DMS153 (cell line): ENCODE measurements at regions not wholly inside any gene's neighbourhood (a gene's known extent, or its start where the extent isn't known, plus 50 kb on each side); places are given as distances from the start of the nearest gene placed in this dataset.
"Not testable (repeated sequence)": the region's sequence is repeated elsewhere in the genome, so short reads cannot be mapped to it uniquely, and the experiment has no call there.

Experiments used
- DNase-seq: peaks from one replicate; lab custom pipeline; 2025; lab: John Stamatoyannopoulos, UW

- no peak for DNase-seq
These were observed 247.8 kb downstream of the BCL2 start for GRCh38 chr18:63071701-63072141.

GRCh38 chr18:63070767-63071502, 248.6 kb downstream of the BCL2 start:
- no peak for DNase-seq

- no peak for DNase-seq
These were observed 250.1 kb downstream of the BCL2 start for GRCh38 chr18:63069496-63069895.

DNA sequence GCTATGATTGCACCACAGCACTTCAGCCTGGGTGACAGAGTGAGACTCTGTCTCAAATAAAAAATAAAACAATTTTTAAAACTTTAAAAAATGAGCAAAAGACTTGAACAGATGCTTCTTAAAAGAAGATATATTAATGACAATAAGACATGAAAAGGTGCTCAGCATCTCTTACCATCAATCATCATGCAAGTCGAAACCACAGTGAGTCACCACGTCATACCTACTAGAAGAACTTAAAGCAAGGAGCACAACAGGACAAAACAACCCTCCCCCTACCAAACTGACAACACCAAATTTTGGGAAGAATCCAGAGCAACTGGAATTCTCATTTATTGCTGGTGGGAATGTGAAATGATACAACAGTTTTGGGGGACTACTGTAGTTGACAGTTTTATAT, 251.6 kb downstream of the BCL2 start:
- no peak for DNase-seq

GRCh38 chr18:63065172-63065571, 254.4 kb downstream of the BCL2 start:
- DNase-seq = no peak

DNA sequence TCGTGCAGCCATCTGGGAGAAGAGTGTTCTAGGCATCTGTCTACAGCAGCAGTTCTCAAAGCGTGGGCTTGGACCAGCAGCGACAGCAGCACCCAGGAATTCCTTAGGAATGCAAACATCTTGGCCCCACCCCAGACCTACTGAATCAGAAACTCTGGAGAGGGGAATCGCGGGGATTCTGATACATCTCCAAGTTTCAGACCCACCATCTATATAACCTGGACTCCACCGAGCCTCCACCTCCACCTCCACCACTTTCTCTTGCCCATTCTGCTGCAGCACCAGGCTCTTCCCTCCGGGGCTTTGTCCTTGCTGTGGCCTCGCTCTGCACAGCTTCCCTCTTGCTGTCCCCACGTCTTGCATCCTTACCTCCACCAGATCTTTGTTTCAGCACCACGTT, 256.4 kb downstream of the BCL2 start:
- DNase-seq = no peak

DNA sequence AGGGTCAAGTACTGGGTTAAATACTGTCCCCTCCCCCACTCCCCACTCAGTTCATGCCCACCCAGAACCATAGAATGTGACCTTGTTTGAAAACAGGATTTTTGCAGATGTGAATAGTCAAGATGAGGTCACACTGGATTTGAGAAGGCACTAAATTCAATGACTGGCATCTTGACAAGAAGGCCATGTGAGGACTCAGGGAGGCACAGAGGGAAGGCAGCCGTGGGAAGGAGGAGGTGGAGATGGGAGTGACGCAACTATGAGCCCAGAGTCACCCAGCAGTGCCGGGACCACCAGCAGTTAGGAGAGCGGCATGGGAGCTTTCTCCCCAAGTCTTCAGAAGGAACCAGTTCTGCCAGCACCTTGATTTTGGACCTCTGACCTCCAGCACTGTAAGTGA, 257.3 kb downstream of the BCL2 start:
- no peak for DNase-seq

GRCh38 chr18:63061303-63061702, 258.3 kb downstream of the BCL2 start:
- no peak for DNase-seq

DNA sequence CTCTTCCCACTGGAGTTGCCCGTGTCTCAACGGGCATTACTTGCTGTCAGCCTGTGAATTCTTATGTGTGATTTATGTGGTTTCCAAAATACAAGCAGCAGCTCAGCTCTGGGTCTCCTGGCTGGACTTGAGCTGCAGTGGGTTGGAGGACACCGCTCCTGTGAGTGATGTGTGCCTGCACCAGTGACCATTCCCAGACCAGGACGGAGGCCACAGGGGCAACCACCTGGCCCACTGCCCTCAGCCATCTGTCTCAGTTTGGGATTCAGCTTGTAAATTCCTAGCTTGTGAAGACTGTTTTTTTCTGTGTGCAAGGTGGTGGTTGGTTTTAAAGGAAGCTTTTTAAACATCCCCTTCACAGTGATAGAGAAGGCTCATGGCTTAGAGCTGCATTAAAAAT, 261.0 kb downstream of the BCL2 start:
- no peak for DNase-seq

- no peak for DNase-seq
These were observed 261.9 kb downstream of the BCL2 start for GRCh38 chr18:63057707-63058106.

DNA sequence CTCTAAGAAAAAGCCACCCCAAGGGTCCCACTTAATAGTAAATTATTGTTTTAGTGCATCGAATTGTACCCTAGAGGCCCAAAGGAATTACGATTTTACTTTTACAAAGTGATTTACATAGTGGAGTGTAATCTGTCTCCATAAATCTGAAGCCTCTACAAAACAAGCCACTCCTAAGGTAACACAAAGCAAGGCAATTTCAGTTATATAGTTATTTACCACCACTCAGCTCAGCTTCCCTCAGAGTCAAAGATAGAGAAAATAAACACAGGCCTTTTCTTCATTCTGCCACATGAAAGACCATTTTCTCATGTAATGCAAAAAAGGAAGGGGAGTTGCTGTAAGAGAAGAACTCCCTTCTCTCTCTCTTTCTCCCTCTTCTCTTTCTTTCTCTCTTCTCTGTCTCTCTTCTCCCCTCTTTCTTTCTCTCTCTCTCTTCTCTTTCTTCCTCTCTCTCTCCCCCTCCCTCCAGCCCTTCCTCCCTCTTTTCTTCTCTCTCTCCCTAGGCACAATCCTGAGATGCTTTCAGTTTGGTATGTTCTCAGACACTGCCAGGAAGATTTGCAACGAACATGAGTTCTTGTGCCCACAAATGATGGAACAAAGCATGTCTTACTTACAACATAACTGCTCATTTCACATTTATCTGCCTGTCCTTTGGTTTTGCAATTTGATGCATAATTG, 264.5 kb downstream of the BCL2 start:
- no peak for DNase-seq

GRCh38 chr18:63051928-63052327, 267.6 kb downstream of the BCL2 start:
- DNase-seq = no peak

DNA sequence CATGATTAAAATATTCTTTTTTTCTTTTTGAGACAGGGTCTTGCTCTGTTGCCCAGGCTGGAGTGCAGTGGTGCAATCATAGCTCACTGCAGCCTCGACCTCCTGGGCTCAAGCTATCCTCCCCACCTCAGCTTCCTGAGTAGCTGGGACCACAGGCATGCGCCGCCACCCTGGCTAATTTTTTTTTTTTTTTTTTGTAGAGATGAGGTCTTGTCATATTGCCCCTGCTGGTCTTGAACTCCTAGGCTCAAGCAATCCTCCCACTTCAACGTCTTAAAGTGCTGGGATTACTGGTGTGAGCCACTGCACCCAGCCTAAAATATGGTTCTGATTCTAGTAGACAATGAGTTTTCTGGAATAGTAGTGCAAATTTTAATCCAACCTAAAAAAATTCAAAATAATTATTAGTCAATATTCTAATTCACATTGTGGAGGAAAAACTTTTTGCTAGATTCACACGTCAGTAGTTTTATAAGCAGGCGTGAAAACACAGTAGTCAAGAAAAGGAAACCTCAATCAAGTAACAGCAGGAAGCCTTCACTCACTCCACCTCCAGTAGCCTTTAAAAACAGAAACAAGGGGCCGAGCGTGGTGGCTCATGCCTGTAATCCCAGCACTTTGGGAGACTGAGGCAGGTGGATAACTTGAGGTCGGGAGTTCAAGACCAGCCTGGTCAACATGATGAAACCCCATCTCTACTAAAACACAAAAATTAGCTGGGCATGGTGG, 268.7 kb downstream of the BCL2 start:
- not testable (repeated sequence) for DNase-seq

DNA sequence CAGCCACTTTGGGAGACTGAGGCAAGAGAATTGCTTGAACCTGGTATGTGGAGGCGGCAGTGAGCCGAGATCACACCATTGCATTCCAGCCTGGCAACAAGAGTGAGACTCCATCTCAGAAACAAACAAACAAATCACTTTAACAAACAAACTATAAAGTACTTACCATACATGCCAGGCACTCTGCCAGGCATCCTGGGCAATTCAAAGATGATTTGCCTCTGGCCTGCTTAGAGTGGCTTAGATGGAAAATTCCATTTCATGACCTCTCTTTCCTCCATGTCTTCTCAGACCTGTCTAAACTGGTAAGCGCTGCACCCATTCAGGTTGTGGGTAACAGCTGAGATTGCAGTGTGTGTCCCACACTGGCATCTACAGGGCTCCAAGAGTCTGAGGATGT, 273.2 kb downstream of the BCL2 start:
- no peak for DNase-seq

GRCh38 chr18:63043516-63043915, 276.1 kb downstream of the BCL2 start:
- DNase-seq = no peak

GRCh38 chr18:63042351-63042750, 277.2 kb downstream of the BCL2 start:
- DNase-seq = no peak

DNA sequence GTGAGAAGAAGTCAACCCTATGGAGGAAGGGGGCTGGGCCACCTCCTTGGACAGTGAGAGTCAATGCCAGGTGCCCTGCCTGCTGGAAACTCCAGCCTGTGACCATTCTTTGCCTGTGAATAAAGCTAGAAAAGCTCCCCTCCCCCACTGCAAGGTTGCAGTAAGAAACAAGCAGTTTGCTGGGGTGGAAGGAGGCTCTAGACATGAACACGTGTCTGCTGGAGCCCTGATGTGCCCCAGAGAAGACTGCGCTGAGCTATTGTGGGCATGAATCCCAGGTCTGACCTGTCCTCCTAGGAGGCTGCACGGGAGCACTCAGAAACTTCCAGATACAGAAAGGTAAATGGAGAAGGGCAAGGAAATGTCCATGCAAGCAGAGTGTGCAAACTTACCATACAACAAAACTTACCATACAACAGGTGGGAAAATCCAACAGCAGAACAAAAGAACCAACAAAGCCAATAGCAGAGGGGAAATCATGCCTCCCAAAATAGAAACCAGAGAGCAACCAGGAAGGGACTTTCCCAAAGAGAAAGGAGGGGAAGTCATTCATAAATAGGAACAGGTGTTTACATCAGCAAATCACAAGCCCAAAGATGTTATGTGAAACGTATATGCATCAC, 278.7 kb downstream of the BCL2 start:
- peak; percentile 51 for DNase-seq

- no peak for DNase-seq
These were observed 282.1 kb downstream of the BCL2 start for GRCh38 chr18:63037491-63037890.

- DNase-seq = no peak
These were observed 288.2 kb downstream of the BCL2 start for GRCh38 chr18:63031375-63031774.
